ENCODE measurements at regions not wholly inside any gene's neighbourhood (a gene's known extent, or its start where the extent isn't known, plus 50 kb on each side); places are given as distances from the start of the nearest gene placed in this dataset.

DNA sequence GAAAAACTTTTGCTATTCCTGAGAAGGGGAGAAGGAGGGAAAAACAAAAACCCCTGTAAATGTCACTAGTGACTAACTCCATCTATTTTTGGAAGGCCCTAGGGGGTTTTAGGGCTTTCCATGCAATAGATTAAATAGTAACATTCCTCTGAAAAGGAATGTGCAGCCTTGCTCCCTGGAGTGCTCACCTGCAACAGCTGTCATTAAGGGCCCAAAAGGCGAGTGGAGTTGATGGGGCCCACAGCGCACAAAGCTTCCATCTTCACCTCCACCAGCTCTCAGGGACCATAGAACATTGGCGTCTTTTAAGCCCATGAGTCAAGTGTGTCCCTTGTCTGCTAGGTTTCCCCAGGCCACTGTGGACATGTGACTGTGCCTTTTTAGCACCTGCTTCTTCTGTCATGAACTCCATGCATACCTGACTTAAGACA lies 58.0 kb upstream of the IL6 start:
- TF ChIP-seq, protein P1, sequence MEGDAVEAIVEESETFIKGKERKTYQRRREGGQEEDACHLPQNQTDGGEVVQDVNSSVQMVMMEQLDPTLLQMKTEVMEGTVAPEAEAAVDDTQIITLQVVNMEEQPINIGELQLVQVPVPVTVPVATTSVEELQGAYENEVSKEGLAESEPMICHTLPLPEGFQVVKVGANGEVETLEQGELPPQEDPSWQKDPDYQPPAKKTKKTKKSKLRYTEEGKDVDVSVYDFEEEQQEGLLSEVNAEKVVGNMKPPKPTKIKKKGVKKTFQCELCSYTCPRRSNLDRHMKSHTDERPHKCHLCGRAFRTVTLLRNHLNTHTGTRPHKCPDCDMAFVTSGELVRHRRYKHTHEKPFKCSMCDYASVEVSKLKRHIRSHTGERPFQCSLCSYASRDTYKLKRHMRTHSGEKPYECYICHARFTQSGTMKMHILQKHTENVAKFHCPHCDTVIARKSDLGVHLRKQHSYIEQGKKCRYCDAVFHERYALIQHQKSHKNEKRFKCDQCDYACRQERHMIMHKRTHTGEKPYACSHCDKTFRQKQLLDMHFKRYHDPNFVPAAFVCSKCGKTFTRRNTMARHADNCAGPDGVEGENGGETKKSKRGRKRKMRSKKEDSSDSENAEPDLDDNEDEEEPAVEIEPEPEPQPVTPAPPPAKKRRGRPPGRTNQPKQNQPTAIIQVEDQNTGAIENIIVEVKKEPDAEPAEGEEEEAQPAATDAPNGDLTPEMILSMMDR (IDR thresholded peaks at IDR 0.05): no peak
- no peak for TF ChIP-seq EZH2phosphoT487 (IDR thresholded peaks at IDR 0.05)
